ENCODE measurements at regions not wholly inside any gene's neighbourhood (a gene's known extent, or its start where the extent isn't known, plus 50 kb on each side); places are given as distances from the start of the nearest gene placed in this dataset.
"Not testable (repeated sequence)": the region's sequence is repeated elsewhere in the genome, so short reads cannot be mapped to it uniquely, and the experiment has no call there.

- TF ChIP-seq, protein P1, sequence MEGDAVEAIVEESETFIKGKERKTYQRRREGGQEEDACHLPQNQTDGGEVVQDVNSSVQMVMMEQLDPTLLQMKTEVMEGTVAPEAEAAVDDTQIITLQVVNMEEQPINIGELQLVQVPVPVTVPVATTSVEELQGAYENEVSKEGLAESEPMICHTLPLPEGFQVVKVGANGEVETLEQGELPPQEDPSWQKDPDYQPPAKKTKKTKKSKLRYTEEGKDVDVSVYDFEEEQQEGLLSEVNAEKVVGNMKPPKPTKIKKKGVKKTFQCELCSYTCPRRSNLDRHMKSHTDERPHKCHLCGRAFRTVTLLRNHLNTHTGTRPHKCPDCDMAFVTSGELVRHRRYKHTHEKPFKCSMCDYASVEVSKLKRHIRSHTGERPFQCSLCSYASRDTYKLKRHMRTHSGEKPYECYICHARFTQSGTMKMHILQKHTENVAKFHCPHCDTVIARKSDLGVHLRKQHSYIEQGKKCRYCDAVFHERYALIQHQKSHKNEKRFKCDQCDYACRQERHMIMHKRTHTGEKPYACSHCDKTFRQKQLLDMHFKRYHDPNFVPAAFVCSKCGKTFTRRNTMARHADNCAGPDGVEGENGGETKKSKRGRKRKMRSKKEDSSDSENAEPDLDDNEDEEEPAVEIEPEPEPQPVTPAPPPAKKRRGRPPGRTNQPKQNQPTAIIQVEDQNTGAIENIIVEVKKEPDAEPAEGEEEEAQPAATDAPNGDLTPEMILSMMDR (IDR thresholded peaks at IDR 0.05 in 2 of 3, conservative IDR thresholded peaks at IDR 0.05 in 1 of 3; ENCODE audit: borderline replicate concordance in 1 of 3, insufficient read depth in 1 of 3, low read depth in 2 of 3, low read length in 2 of 3): no peak
- TF ChIP-seq FOSL1 (IDR thresholded peaks at IDR 0.05; ENCODE audit: low read depth) (no peak), EZH2phosphoT487 (IDR thresholded peaks at IDR 0.05; ENCODE audit: borderline replicate concordance) (no peak)
Measured at GRCh38 chr10:63052083-63052482, 81.0 kb upstream of the NRBF2 start (continued).

DNA sequence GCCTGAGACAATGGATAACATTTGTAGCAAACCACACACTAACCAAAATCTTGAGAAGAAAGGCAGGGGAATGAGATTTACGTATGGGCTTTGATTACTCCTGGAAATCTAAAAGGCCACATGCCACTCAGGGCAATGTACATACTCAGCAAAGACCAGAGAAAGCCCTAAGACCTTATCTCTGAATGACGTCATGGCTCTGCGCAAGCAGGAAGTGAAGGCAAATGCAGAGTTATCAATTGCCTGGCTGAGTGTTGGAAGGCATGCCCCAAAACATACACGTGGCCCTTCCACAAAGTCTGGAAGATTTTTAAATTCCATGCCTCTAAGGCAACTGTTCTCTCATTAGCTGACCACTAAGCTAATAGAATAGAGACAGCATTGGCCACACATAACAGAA is 90.9 kb upstream of the NRBF2 start:
- no peaks in the 10 kb centered on the region for H3K9me2 ChIP-seq (ENCODE audit: insufficient read depth)
- no peak overlapping the region for H3K9ac ChIP-seq (ENCODE audit: low read length)
- CTCF ChIA-PET: no interaction called here
- ATAC-seq (no peak), DNase-seq (ENCODE audit: low read depth, low spot score) (no peak)
- intact Hi-C loops (cut with micrococcal nuclease): no loop called here
- no peak overlapping the region for H2AFZ ChIP-seq (ENCODE audit: low read depth, low read length, poor library complexity, severe bottlenecking)
- no peaks in the 10 kb centered on the region for H3K27me3 ChIP-seq (ENCODE audit: insufficient read depth, low read length)
- no peaks in the 10 kb centered on the region for H3K4me1 ChIP-seq (ENCODE audit: control insufficient read depth in 1 of 2, insufficient read depth in 2 of 2, low read length in 2 of 2)
- H3K79me2 ChIP-seq (ENCODE audit: insufficient read depth, low read length): no peaks in the 10 kb centered on the region
- TF ChIP-seq ATF3 (IDR thresholded peaks at IDR 0.05) (no peak), RAD21 (IDR thresholded peaks at IDR 0.05; ENCODE audit: low read depth) (no peak), ELF1 (IDR thresholded peaks at IDR 0.05; ENCODE audit: borderline replicate concordance, low read depth) (no peak), CBX3 (IDR thresholded peaks at IDR 0.05; ENCODE audit: low read depth) (no peak), SIN3A (IDR thresholded peaks at IDR 0.05; ENCODE audit: low read depth) (no peak), POLR2A (IDR thresholded peaks at IDR 0.05; ENCODE audit: borderline replicate concordance, extremely low read depth, insufficient read depth, insufficient read length) (no peak), POLR2AphosphoS5 (IDR thresholded peaks at IDR 0.05; ENCODE audit: low read depth, low read length) (no peak), SP1 (IDR thresholded peaks at IDR 0.05; ENCODE audit: low read depth) (no peak), ZFX (IDR thresholded peaks at IDR 0.05) (no peak), ZNF274 (IDR thresholded peaks at IDR 0.05; ENCODE audit: low read depth, low read length) (no peak), ZBTB33 (IDR thresholded peaks at IDR 0.05; ENCODE audit: extremely low read depth, insufficient replicate concordance, low read length) (no peak)
- TF ChIP-seq, protein P2, sequence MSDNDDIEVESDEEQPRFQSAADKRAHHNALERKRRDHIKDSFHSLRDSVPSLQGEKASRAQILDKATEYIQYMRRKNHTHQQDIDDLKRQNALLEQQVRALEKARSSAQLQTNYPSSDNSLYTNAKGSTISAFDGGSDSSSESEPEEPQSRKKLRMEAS (IDR thresholded peaks at IDR 0.05): no peak
- no peaks in the 10 kb centered on the region for H4K20me1 ChIP-seq (ENCODE audit: insufficient read depth)
- peaks cover 0 to 8% of the 10 kb centered on the region in 2 experiments; a peak in 1 of 4 replicates for H3K9me3 ChIP-seq (ENCODE audit: control insufficient read depth in 1 of 2, insufficient read depth in 1 of 2, low read depth in 1 of 2, low read length in 2 of 2)
- no peak overlapping the region for H3K27ac ChIP-seq (ENCODE audit: low read depth, low read length)
- no peak overlapping the region for H3K4me3 ChIP-seq (replicated peaks in 1 of 2; ENCODE audit: low read depth in 1 of 2, low read length in 2 of 2)
- RAD21 ChIA-PET (ENCODE audit: low non-redundant PET in 1 of 2, low total read pairs in 2 of 2, uncharacterized antibody in 2 of 2, unreplicated experiment in 2 of 2): no interaction called here
- no peaks in the 10 kb centered on the region for H3K36me3 ChIP-seq (ENCODE audit: control insufficient read depth in 1 of 2, insufficient read depth in 2 of 2, low read length in 2 of 2)
- BruUV-seq (replicated peaks): no TSS peak
- POLR2A ChIA-PET: no interaction called here
- no peak overlapping the region for H3K4me2 ChIP-seq (ENCODE audit: low read length)

DNA sequence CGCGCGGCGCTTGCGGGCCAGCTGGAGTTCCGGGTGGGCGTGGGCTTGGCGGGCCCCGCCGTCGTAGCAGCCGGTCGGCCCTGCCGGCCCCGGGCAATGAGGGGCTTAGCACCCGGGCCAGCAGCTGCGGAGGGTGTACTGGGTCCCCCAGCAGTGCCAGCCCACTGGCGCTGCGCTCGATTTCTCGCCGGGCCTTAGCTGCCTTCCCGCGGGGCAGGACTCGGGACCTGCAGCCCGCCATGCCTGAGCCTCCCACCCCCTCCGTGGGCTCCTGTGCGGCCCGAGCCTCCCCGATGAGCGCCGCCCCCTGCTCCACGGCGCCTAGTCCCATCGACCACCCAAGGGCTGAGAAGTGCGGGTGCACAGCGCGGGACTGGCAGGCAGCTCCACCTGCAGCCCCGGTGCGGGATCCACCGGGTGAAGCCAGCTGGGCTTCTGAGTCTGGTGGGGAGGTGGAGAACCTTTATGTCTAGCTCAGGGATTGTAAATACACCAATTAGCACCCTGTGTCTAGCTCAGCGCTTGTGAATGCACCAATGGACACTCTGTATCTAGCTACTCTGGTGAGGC is 99.4 kb upstream of the NRBF2 start:
- ATAC-seq; H3K79me2 ChIP-seq (ENCODE audit: insufficient read depth, low read length); H3K4me2 ChIP-seq (ENCODE audit: low read length); H3K4me1 ChIP-seq (ENCODE audit: control insufficient read depth in 1 of 2, insufficient read depth in 2 of 2, low read length in 2 of 2); H2AFZ ChIP-seq (ENCODE audit: low read depth, low read length, poor library complexity, severe bottlenecking); intact Hi-C loops (cut with micrococcal nuclease); H3K36me3 ChIP-seq (ENCODE audit: control insufficient read depth in 1 of 2, insufficient read depth in 2 of 2, low read length in 2 of 2); H4K20me1 ChIP-seq (ENCODE audit: insufficient read depth); BruUV-seq (replicated peaks); CTCF ChIA-PET; H3K27me3 ChIP-seq (ENCODE audit: insufficient read depth, low read length); H3K9me3 ChIP-seq (ENCODE audit: control insufficient read depth in 1 of 2, insufficient read depth in 1 of 2, low read depth in 1 of 2, low read length in 2 of 2); DNase-seq (ENCODE audit: low read depth, low spot score); H3K4me3 ChIP-seq (replicated peaks in 1 of 2; ENCODE audit: low read depth in 1 of 2, low read length in 2 of 2); POLR2A ChIA-PET; H3K9ac ChIP-seq (ENCODE audit: low read length); H3K9me2 ChIP-seq (ENCODE audit: insufficient read depth); H3K27ac ChIP-seq (ENCODE audit: low read depth, low read length); RAD21 ChIA-PET (ENCODE audit: low non-redundant PET in 1 of 2, low total read pairs in 2 of 2, uncharacterized antibody in 2 of 2, unreplicated experiment in 2 of 2): not testable (repeated sequence)

All from HCT116 (cell line).